Retinal pigment epithelial cell (primary cell): ENCODE measurements at regions not wholly inside any gene's neighbourhood (a gene's known extent, or its start where the extent isn't known, plus 50 kb on each side); places are given as distances from the start of the nearest gene placed in this dataset.

ENCODE experiments used
- DNase-seq: peaks from one replicate; pipeline ENCODE4 v3.0.0-alpha.2; 2010; ENCODE audit warnings: low read depth
- H3K4me3 ChIP-seq: 2 replicates; pipeline ENCODE4 v1.5.1; 2011; ENCODE audit warnings: mild to moderate bottlenecking, low read length, control low read depth, moderate library complexity
- TF ChIP-seq, protein P1 (sequence below): conservative IDR thresholded peaks from 2 replicates; pipeline ENCODE4 v1.5.1; 2011; ENCODE audit warnings: low read depth, low read length, control low read depth, inconsistent platforms

DNA sequence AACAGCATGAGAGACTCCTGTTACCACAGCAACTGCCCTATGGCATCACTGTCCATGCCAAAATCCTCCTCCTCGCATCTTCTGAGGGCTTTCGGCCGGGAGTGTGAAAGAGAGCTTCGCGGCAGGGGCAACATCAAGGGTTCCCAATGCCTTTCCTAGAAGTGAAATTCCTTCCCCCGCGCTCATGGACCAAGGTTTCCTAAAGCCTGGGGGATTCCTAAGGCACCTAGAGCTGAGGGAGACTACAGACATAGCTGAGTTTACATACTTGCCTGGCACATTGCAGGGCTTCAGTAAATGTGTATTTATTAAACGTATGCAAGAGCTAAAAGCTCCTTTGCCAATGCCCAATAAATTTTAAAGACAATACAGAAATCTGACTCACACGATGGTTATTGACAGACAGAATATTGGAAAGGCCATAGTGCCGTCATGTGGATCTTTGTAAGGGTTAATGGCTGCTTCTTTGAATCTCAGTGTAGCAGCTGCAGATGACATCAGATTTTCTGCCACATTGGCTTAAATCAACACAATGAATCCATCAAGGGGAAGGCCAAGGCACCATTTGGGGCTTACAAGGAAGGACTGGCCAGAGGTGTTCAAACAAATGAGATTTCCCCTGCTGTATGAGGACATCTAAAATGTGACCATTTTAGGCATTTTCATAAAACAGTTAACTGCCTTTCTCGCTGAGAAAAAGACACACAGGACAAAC, 281.2 kb upstream of the JARID2 start:
- no peak for DNase-seq
- TF ChIP-seq, protein P1, sequence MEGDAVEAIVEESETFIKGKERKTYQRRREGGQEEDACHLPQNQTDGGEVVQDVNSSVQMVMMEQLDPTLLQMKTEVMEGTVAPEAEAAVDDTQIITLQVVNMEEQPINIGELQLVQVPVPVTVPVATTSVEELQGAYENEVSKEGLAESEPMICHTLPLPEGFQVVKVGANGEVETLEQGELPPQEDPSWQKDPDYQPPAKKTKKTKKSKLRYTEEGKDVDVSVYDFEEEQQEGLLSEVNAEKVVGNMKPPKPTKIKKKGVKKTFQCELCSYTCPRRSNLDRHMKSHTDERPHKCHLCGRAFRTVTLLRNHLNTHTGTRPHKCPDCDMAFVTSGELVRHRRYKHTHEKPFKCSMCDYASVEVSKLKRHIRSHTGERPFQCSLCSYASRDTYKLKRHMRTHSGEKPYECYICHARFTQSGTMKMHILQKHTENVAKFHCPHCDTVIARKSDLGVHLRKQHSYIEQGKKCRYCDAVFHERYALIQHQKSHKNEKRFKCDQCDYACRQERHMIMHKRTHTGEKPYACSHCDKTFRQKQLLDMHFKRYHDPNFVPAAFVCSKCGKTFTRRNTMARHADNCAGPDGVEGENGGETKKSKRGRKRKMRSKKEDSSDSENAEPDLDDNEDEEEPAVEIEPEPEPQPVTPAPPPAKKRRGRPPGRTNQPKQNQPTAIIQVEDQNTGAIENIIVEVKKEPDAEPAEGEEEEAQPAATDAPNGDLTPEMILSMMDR = no peak
- H3K4me3 ChIP-seq = no peak overlapping the region

DNA sequence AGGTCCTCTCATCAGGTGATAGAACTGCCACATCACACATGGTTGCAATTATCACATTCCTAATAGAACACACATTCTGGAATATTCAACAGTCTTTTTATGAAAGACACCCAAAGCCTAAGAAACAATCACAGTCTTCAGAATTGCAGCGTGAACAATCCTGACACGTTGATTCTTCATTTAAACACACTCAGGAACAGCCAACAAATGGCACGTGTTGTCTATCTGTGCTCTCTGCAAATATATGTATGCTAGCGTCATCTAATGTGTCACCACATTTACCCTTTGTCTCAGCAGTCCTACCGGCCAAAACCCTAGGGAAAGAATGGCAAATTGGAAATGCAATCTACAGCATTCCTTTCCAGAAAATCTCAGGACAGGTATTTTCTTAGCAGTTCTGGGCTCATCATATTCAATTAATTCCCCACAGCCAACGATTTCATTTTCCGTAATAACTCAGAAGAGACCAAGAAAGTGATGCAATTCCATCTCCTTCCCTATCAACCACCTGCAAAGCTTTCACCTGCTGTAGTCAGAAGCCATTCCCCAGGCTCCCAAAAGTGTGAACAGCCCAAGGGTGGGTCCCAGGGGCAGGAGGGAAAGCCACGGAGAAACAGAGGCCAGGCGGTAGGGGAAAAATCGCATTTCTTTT, 280.3 kb upstream of the JARID2 start:
- no peak for DNase-seq
- TF ChIP-seq, protein P1 = no peak

DNA sequence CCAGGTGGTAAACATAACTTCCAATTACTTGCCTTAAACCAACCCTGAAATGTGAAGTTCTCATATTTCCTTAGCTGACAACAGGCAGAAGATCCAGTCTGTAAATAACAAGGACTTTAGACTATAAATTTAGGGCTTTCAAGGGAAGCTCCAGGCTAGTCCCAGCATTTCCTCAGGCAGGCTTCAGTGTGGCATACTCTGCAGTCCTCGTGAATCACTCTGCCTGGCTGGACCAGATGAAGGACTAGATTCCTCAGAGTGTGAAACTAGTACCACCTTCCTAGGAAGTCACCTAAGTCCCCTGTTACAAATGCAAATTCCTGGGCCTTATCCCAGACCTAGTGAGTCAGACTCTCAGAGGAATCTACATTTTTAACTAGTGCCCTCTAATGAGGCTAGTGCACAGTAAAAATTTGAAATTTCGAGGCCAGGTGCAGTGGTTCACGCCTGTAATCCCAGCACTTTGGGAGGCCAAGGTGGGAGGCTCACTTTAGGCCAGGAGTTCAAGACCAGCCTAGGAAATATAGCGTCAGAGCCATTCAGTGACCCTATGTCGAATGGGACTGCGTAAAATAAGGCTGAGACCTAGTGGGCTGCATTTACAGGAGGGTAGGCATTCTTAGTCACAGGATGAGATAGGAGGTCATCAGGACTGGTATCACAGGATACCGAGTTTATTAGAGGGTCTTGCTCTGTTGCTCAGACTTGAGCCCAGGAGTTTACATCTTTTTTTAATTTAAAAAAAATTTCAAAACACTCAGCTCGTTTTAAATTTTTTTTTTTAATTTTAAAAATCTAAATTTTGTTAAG, 279.6 kb upstream of the JARID2 start:
- H3K4me3 ChIP-seq = no peak overlapping the region
- TF ChIP-seq, protein P1 = no peak
- DNase-seq = peak; percentile 3

More for the DNA sequence above, 280.3 kb upstream of the JARID2 start:
- H3K4me3 ChIP-seq = no peak overlapping the region

DNA sequence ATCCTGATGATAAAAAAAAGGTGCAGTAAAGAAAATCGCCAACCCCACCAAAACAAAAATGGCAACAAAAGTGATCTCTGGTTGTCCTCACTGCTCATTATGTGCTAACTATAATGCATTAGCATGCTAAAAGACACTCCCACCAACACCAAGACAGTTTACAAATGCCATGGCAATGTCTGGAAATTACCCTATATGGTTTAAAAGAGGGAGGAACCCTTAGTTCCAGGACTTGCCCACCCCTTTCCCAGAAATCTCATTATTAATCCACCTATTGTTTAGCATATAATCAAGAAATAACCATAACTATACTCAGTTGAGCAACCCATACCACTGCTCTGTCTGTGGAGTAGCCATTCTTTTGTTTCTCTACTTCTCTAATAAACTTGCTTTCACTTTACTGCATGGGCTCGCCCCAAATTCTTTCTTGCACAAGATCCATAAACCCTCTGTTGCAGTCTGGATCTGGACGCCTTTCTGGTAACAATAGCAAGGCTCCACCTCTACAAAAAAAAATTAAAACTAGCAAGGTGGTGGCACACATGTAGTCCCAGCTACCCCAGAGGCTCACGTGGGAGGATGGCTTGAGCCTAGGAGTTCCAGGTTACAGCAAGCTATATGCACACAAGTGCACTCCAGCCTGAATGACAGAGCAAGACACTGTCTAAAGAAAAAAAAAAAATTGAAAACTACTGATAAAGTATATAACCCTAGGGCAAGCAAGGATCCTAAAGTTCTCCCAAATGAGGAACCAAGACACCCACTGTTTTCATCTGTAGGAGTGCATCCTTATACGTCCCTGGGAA, 278.8 kb upstream of the JARID2 start:
- no peak for DNase-seq
- H3K4me3 ChIP-seq = no peak overlapping the region
- TF ChIP-seq, protein P1 = no peak

DNA sequence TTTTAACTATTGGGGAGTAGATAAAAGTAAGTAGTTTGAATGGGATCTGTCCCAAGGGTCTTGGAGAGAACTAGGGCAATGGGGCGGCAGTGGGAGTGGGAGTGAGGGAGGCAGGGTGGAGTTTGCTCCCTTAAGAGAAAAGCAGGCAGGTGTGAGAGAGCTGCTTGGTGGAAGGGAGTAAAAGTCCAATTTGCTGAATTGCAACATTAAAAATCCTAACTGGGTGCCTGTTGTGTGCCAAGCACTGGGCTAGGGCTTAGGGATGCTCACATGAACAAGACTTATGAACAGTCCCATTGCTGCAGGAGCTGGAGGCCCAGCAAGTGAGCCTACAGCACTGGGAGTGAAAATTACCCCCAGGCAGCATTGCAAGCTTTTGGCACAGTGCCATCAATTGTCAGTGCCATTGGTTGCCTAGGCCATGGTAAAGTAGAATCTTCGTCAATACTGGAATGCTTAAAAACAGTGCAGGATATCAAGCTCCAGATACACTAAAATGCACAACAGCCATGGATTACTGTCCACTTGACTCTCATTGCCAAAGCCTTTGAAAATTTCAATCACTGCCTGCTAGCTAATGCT, 277.7 kb upstream of the JARID2 start:
- TF ChIP-seq, protein P1 = no peak
- DNase-seq = no peak
- H3K4me3 ChIP-seq = no peak overlapping the region

DNA sequence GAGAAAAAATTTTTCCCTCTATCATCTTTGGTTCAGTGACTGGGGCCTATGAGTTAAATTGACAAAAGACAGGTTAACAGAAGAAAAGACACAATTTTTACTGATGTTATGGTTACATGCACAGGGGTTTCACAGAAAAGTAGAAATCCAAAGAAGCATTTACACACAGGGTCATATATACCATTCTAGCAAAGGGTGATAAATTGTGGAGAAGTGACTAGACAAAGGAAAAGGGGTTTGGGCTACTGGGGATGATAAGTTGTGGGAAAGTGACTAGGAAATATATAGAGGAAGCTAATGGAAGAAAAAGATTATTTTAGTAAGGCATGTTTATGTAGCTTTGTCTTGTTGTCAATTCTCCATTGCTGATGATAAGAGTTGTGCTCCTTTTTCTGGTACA, 276.7 kb upstream of the JARID2 start:
- no peak for DNase-seq
- TF ChIP-seq, protein P1 = no peak
- no peak overlapping the region for H3K4me3 ChIP-seq
